ENCODE measurements at regions not wholly inside any gene's neighbourhood (a gene's known extent, or its start where the extent isn't known, plus 50 kb on each side); places are given as distances from the start of the nearest gene placed in this dataset.

DNA sequence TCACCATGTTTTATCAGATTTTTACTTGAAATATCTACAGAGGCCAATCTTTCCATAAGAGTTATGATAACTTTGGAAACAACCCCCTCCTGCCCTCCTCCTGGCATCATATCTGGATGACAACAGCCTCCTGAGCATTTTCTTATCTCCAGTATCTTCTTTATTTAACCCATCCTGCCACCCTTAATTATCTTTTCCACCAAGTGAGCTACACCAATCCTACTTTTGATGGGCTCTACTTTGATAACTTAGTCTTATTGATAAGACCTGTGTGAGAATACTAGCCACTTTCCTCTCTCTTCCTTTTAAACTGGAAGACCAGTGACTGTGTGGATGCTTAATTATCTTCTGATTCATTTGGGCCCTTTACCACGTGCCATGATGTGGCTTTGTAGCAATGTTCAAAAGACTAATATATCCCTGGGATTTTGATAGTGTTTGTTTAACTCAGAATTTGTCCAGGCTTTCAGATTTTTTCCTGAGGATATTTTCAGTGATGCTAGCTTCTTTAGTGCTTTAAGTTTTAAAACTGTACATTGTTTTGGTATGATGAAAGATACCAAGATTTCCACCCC is 330.1 kb upstream of the GIMD1 start:
- TF ChIP-seq YY1 (tag by site-specific recombination; IDR thresholded peaks at IDR 0.05) (no peak), ZNF629 (tag by site-specific recombination; IDR thresholded peaks at IDR 0.05) (no peak), ZEB2 (tag by site-specific recombination; IDR thresholded peaks at IDR 0.05) (no peak), GLIS1 (tag by site-specific recombination; IDR thresholded peaks at IDR 0.05) (no peak), ZNF585B (tag by site-specific recombination; IDR thresholded peaks at IDR 0.05) (no peak), ZNF23 (tag by site-specific recombination; IDR thresholded peaks at IDR 0.05; ENCODE audit: borderline replicate concordance) (no peak), ZBTB11 (tag by site-specific recombination; conservative IDR thresholded peaks at IDR 0.05; ENCODE audit: low read depth) (no peak), ZNF184 (tag by site-specific recombination; IDR thresholded peaks at IDR 0.05) (no peak)
- TF ChIP-seq, protein P1, sequence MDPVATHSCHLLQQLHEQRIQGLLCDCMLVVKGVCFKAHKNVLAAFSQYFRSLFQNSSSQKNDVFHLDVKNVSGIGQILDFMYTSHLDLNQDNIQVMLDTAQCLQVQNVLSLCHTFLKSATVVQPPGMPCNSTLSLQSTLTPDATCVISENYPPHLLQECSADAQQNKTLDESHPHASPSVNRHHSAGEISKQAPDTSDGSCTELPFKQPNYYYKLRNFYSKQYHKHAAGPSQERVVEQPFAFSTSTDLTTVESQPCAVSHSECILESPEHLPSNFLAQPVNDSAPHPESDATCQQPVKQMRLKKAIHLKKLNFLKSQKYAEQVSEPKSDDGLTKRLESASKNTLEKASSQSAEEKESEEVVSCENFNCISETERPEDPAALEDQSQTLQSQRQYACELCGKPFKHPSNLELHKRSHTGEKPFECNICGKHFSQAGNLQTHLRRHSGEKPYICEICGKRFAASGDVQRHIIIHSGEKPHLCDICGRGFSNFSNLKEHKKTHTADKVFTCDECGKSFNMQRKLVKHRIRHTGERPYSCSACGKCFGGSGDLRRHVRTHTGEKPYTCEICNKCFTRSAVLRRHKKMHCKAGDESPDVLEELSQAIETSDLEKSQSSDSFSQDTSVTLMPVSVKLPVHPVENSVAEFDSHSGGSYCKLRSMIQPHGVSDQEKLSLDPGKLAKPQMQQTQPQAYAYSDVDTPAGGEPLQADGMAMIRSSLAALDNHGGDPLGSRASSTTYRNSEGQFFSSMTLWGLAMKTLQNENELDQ (tag by site-specific recombination; IDR thresholded peaks at IDR 0.05; ENCODE audit: low read depth), result no peak
- TF ChIP-seq, protein P2, sequence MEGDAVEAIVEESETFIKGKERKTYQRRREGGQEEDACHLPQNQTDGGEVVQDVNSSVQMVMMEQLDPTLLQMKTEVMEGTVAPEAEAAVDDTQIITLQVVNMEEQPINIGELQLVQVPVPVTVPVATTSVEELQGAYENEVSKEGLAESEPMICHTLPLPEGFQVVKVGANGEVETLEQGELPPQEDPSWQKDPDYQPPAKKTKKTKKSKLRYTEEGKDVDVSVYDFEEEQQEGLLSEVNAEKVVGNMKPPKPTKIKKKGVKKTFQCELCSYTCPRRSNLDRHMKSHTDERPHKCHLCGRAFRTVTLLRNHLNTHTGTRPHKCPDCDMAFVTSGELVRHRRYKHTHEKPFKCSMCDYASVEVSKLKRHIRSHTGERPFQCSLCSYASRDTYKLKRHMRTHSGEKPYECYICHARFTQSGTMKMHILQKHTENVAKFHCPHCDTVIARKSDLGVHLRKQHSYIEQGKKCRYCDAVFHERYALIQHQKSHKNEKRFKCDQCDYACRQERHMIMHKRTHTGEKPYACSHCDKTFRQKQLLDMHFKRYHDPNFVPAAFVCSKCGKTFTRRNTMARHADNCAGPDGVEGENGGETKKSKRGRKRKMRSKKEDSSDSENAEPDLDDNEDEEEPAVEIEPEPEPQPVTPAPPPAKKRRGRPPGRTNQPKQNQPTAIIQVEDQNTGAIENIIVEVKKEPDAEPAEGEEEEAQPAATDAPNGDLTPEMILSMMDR (tag by site-specific recombination; IDR thresholded peaks at IDR 0.05), result no peak
